ENCODE measurements at regions not wholly inside any gene's neighbourhood (a gene's known extent, or its start where the extent isn't known, plus 50 kb on each side); places are given as distances from the start of the nearest gene placed in this dataset.

- H3K4me2 ChIP-seq (replicated peaks; ENCODE audit: low read depth, low read length, poor library complexity, severe bottlenecking) = no peak overlapping the region
- intact Hi-C loops (cut with micrococcal nuclease) = no loop called here
- Mint-ChIP-seq H3K27ac (no peak overlapping the region), H3K9me3 (ENCODE audit: insufficient read depth) (no peaks in the 10 kb centered on the region), H3K27me3 (no peaks in the 10 kb centered on the region), H3K4me1 (no peaks in the 10 kb centered on the region), H3K4me3 (no peak overlapping the region)
- no peaks in the 10 kb centered on the region for H4K20me1 ChIP-seq (ENCODE audit: control insufficient read depth, insufficient read depth, low read length, poor library complexity, severe bottlenecking)
- H3K27ac ChIP-seq (ENCODE audit: low read length in 2 of 2) = no peak overlapping the region
- H3K4me3 ChIP-seq (ENCODE audit: control extremely low read depth in 1 of 5, extremely low read depth in 1 of 5, insufficient read depth in 1 of 5, low read depth in 2 of 5, low read length in 4 of 5) = no peak overlapping the region
- no peaks in the 10 kb centered on the region for H3K79me2 ChIP-seq (ENCODE audit: control insufficient read depth, insufficient read depth, low read length)
- no peaks in the 10 kb centered on the region for H3K4me1 ChIP-seq (ENCODE audit: control insufficient read depth in 2 of 2, insufficient read depth in 2 of 2, low read length in 2 of 2)
- no peaks in the 10 kb centered on the region for H3K9me3 ChIP-seq (ENCODE audit: control extremely low read depth in 1 of 3, control insufficient read depth in 2 of 3, insufficient read depth in 1 of 3, low read length in 2 of 3)
- H3K9ac ChIP-seq (ENCODE audit: low read length) = no peak overlapping the region
- H3K36me3 ChIP-seq (replicated peaks in 1 of 2; ENCODE audit: control extremely low read depth in 1 of 2, control insufficient read depth in 1 of 2, extremely low read depth in 1 of 2, insufficient read depth in 2 of 2, low read length in 1 of 2) = no peaks in the 10 kb centered on the region
- no peaks in the 10 kb centered on the region for H3K27me3 ChIP-seq (replicated peaks in 1 of 4; ENCODE audit: control extremely low read depth in 1 of 4, control insufficient read depth in 3 of 4, insufficient read depth in 4 of 4, low read length in 3 of 4)
- ChIA-PET POLR2A (no interaction called here), CTCF (no interaction called here)
- DNase-seq (no peak), ATAC-seq (ENCODE audit: low read depth) (no peak)
- no peak for TF ChIP-seq EZH2 (IDR thresholded peaks at IDR 0.05; ENCODE audit: borderline replicate concordance, insufficient read depth, low read depth, low read length, poor library complexity, severe bottlenecking)
- TF ChIP-seq, protein P1, sequence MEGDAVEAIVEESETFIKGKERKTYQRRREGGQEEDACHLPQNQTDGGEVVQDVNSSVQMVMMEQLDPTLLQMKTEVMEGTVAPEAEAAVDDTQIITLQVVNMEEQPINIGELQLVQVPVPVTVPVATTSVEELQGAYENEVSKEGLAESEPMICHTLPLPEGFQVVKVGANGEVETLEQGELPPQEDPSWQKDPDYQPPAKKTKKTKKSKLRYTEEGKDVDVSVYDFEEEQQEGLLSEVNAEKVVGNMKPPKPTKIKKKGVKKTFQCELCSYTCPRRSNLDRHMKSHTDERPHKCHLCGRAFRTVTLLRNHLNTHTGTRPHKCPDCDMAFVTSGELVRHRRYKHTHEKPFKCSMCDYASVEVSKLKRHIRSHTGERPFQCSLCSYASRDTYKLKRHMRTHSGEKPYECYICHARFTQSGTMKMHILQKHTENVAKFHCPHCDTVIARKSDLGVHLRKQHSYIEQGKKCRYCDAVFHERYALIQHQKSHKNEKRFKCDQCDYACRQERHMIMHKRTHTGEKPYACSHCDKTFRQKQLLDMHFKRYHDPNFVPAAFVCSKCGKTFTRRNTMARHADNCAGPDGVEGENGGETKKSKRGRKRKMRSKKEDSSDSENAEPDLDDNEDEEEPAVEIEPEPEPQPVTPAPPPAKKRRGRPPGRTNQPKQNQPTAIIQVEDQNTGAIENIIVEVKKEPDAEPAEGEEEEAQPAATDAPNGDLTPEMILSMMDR (IDR thresholded peaks at IDR 0.05) = no peak
- no peak overlapping the region for H2AFZ ChIP-seq (ENCODE audit: insufficient read depth, low read depth, low read length, poor library complexity, severe bottlenecking)
Measured at GRCh38 chr2:147096671-147097070, 748.2 kb upstream of the ACVR2A start.

- H3K27ac ChIP-seq (ENCODE audit: low read length in 2 of 2) = no peak overlapping the region
- 100% methylated on average over 2 of the region's 2 CpGs for WGBS (ENCODE audit: insufficient coverage)
- Mint-ChIP-seq H3K4me3 (no peak overlapping the region), H3K4me1 (no peaks in the 10 kb centered on the region), H3K27me3 (no peaks in the 10 kb centered on the region), H3K9me3 (ENCODE audit: insufficient read depth) (no peaks in the 10 kb centered on the region), H3K27ac (no peak overlapping the region)
- no peaks in the 10 kb centered on the region for H3K4me1 ChIP-seq (ENCODE audit: control insufficient read depth in 2 of 2, insufficient read depth in 2 of 2, low read length in 2 of 2)
- DNase-seq (no peak), ATAC-seq (ENCODE audit: low read depth) (no peak)
- H3K4me2 ChIP-seq (replicated peaks; ENCODE audit: low read depth, low read length, poor library complexity, severe bottlenecking) = no peak overlapping the region
- no peak overlapping the region for H3K9ac ChIP-seq (ENCODE audit: low read length)
- H3K4me3 ChIP-seq (ENCODE audit: control extremely low read depth in 1 of 5, extremely low read depth in 1 of 5, insufficient read depth in 1 of 5, low read depth in 2 of 5, low read length in 4 of 5) = no peak overlapping the region
- no peaks in the 10 kb centered on the region for H3K79me2 ChIP-seq (ENCODE audit: control insufficient read depth, insufficient read depth, low read length)
- intact Hi-C loops (cut with micrococcal nuclease) = no loop called here
- H4K20me1 ChIP-seq (ENCODE audit: control insufficient read depth, insufficient read depth, low read length, poor library complexity, severe bottlenecking) = no peaks in the 10 kb centered on the region
- no peak overlapping the region for H2AFZ ChIP-seq (ENCODE audit: insufficient read depth, low read depth, low read length, poor library complexity, severe bottlenecking)
- no peaks in the 10 kb centered on the region for H3K9me3 ChIP-seq (ENCODE audit: control extremely low read depth in 1 of 3, control insufficient read depth in 2 of 3, insufficient read depth in 1 of 3, low read length in 2 of 3)
- H3K36me3 ChIP-seq (replicated peaks in 1 of 2; ENCODE audit: control extremely low read depth in 1 of 2, control insufficient read depth in 1 of 2, extremely low read depth in 1 of 2, insufficient read depth in 2 of 2, low read length in 1 of 2) = no peaks in the 10 kb centered on the region
- TF ChIP-seq EZH2 (IDR thresholded peaks at IDR 0.05; ENCODE audit: borderline replicate concordance, insufficient read depth, low read depth, low read length, poor library complexity, severe bottlenecking) = no peak
- TF ChIP-seq, protein P1 (IDR thresholded peaks at IDR 0.05) = no peak
- POLR2A ChIA-PET = no interaction called here
- CTCF ChIA-PET = no interaction called here
- no peaks in the 10 kb centered on the region for H3K27me3 ChIP-seq (replicated peaks in 1 of 4; ENCODE audit: control extremely low read depth in 1 of 4, control insufficient read depth in 3 of 4, insufficient read depth in 4 of 4, low read length in 3 of 4)
Measured at GRCh38 chr2:147095376-147095775, 749.5 kb upstream of the ACVR2A start.
